GM19351 (cell line): ENCODE measurements at regions not wholly inside any gene's neighbourhood (a gene's known extent, or its start where the extent isn't known, plus 50 kb on each side); places are given as distances from the start of the nearest gene placed in this dataset.

Source experiments
- ATAC-seq: cut with Tn5 transposase; IDR thresholded peaks from one replicate; pipeline ENCODE4 v1.9.1; 2021; ENCODE audit warnings: mild to moderate bottlenecking, moderate library complexity; ENCODE audit not compliant: unreplicated experiment

GRCh38 chr11:88404932-88405710 lies 67.6 kb upstream of the CTSC start:
- ATAC-seq: no peak

DNA sequence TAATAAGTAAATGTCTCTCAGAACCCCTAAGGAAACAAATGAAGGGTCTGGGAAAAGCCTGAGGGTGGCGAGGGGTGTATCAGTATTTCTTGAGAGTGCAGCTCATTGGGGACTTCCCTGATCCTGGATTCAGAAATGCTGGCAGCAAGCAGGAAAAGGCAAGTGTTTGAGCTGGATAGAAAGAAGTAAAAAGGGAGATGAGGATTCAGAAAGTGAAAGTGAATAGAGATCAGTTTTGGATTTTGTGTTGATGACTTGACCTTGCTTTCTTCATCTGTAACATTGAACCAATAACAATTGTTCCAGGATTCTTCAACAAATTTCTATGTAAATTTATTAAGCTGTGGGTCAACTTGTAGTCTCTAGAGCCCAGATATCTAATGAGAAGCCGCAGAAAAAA lies 66.9 kb upstream of the CTSC start:
- no peak for ATAC-seq

- ATAC-seq: no peak
Measured at GRCh38 chr11:88402784-88403183, 65.2 kb upstream of the CTSC start.

DNA sequence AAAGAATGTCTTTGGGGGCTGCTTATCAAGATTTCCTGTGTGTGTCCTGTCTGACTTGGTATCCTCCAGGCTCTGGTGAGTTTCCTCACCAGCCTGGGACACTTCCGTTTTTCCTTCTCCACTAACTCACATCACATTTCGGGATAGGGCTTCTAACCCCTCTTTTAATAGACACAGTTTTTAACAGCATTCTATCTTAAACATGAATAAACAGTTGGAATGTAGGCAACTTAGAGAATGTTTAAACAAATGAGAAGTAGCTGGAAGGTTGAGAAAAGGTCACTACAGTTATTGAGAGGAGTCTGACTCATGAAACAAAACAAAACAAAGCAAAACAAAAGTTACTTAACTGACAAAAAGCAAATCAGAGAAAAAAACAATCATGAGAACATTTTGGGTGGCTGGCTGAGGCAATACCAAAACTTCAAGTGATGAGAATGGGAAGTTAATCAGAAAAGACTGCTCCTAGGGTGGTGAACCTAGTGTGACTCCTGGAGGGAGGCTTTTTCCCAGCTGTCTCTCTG lies 64.7 kb upstream of the CTSC start:
- ATAC-seq: no peak

DNA sequence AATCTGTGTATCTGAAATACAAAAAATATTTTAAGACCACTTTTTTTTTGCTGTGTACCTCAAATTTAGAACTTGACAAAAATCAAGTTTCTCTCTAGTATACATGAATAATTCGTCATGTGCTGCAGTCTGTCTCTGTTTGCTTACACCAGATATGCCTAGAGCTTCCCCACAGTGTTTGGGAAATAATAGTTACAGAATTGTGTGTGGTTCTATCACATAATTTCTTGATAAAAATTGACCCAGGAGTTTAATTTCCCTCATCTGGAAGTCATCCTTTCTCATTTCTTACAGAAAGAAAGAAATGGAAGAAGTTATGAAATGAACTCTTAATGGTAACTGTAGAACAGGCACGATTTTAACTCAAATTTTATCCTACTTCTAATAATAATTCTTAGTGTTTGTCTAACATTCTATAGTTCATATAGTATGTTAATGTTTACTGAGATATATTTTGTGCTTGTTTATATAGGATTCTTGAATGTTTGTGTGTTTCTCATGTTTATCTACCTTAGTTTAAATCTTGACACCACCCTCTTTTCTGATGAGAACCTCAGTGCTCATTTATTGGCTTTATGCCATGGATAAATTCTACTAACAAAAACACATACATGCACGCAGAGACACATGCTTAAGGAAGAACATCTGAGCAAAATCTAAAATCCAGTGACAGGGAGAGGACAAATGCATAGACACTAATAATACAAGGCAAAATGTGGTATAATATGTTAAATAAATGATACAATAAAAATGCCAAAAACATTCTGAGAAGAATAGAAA lies 61.4 kb upstream of the CTSC start:
- no peak for ATAC-seq

DNA sequence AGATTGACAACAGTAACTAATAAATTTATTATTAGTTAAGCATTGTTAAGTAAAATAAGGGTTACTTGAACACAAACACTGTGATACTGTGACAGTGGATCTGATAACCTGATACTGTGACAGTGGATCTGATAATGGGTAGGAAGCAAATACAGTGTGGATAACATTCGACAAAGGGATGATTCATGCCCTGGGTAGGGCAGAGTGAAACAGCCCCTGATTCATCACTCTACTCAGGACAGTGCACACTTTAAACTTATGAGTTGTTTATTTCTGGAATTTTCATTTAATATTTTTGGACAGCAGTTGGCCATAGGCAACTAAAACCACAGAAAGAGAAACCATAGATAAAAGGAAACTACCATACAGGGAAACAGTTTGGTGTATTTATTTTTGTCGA lies 60.8 kb upstream of the CTSC start:
- ATAC-seq: peak; percentile 55

GRCh38 chr11:88390254-88390653 lies 52.7 kb upstream of the CTSC start:
- no peak for ATAC-seq

- no peak for ATAC-seq
Measured at GRCh38 chr11:88387957-88388356, 50.4 kb upstream of the CTSC start.
